ENCODE measurements at regions not wholly inside any gene's neighbourhood (a gene's known extent, or its start where the extent isn't known, plus 50 kb on each side); places are given as distances from the start of the nearest gene placed in this dataset.
A peak's percentile ranks its signal among the peaks of the same experiment; 100 is the strongest.

DNA sequence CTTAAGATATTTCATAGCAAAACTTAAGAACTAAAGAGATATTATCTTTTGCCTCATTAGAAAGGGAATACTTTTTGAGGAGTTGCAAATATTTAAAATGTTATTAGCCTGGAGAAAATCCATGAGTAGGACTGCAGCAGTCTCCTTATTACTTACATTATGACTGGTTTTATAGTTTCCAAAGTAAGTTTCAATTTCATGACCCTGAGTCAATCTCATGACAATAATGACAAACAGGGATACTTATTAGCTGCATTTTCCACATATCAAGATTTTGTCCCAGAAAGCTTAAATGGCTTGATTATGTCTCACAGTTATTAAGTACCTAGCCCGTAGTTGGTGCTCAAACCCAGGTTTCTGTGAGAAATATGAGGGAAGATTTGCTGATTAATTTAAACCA, 150.8 kb upstream of the ZEB2 start:
- DNase-seq (no peak), FAIRE-seq (no peak)
- WGBS, 3 donors = 90% methylated on average over 1 of the region's 1 CpG
- Histone ChIP-seq H3K27ac (ENCODE audit: low read depth in 1 of 3, low read length in 2 of 3) (no peak overlapping the region), H3K4me3 (ENCODE audit: low read depth in 1 of 3, low read length in 3 of 3) (no peak overlapping the region), H3K4me1 (ENCODE audit: control insufficient read depth in 3 of 3, insufficient read depth in 2 of 3, low read depth in 1 of 3, low read length in 2 of 3) (no peaks in the 10 kb centered on the region), H3K27me3 (ENCODE audit: control insufficient read depth in 3 of 3, insufficient read depth in 3 of 3, low read length in 3 of 3) (no peaks in the 10 kb centered on the region), H3K9me3 (ENCODE audit: control insufficient read depth in 2 of 2, insufficient read depth in 1 of 2, low read depth in 1 of 2, low read length in 1 of 2) (no peaks in the 10 kb centered on the region), H3K36me3 (ENCODE audit: control insufficient read depth in 3 of 3, insufficient read depth in 2 of 3, low read depth in 1 of 3, low read length in 3 of 3) (no peaks in the 10 kb centered on the region)

DNA sequence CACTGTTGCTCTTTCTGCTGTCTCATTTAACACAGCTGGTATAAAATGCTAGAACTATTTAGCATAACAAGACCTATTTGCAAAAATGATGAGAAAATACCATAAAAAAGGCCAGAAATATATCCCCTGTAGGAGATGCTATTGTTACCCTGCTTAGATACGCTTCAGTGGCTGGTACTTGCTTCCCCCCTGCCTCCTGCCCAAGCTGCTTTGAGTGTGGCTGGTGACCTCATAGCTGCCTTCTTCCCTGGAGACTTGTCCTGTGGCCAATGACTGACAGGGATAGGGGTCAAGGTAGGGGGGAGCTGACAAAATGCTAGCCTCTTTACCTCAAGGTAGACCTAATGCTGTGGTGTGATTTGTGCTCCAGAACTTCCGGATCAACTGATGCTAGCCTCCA, 150.2 kb upstream of the ZEB2 start:
- H3K4me1 ChIP-seq (ENCODE audit: control insufficient read depth in 3 of 3, insufficient read depth in 2 of 3, low read depth in 1 of 3, low read length in 2 of 3) = no peaks in the 10 kb centered on the region
- DNase-seq (no peak), FAIRE-seq (no peak)
- WGBS, 3 donors = 64 to 87% (median 70%) methylated on average over 2 of the region's 2 CpGs
- no peak overlapping the region for H3K27ac ChIP-seq (ENCODE audit: low read depth in 1 of 3, low read length in 2 of 3)
- no peaks in the 10 kb centered on the region for H3K27me3 ChIP-seq (ENCODE audit: control insufficient read depth in 3 of 3, insufficient read depth in 3 of 3, low read length in 3 of 3)
- no peaks in the 10 kb centered on the region for H3K36me3 ChIP-seq (ENCODE audit: control insufficient read depth in 3 of 3, insufficient read depth in 2 of 3, low read depth in 1 of 3, low read length in 3 of 3)
- H3K9me3 ChIP-seq (ENCODE audit: control insufficient read depth in 2 of 2, insufficient read depth in 1 of 2, low read depth in 1 of 2, low read length in 1 of 2) = no peaks in the 10 kb centered on the region
- H3K4me3 ChIP-seq (ENCODE audit: low read depth in 1 of 3, low read length in 3 of 3) = no peak overlapping the region

DNA sequence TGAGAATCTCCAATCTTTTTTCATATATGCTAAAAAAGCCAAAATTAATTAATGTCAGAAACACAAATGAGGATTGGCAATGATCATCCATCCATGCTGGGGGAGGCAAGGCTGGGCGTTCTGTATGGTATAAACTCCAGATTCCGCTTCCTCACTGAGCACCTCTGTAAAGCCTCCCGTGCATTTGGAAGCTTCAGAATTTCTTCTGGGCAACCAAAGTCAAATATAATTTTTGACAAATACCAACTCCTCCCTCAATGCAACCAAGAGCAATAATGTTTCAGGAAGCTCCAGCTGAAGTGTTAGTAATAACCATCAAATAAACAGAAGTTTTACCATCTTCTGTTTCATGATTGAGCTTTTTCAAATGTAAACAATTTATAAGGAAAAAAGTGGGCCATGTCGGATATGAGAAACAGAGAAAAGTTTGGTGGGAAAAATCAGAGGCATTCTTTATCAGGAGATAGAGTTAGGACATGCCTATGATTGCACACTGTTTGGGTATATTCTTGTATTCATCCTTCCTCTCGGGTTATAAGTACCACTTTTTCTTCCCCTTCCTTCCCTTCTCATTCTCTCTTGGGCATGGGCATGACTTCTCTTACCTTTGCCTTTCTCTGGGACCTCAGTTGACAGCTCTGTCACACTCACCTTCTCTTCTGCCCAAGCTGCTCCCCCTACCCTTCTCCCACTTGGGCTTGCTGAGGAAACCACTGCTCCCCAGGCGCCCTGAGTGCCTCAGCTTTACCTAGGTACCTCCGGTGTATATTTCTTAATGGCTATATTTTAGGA, 149.5 kb upstream of the ZEB2 start:
- no peak for FAIRE-seq
- DNase-seq = no peak
- no peaks in the 10 kb centered on the region for H3K27me3 ChIP-seq (ENCODE audit: control insufficient read depth in 3 of 3, insufficient read depth in 3 of 3, low read length in 3 of 3)

DNA sequence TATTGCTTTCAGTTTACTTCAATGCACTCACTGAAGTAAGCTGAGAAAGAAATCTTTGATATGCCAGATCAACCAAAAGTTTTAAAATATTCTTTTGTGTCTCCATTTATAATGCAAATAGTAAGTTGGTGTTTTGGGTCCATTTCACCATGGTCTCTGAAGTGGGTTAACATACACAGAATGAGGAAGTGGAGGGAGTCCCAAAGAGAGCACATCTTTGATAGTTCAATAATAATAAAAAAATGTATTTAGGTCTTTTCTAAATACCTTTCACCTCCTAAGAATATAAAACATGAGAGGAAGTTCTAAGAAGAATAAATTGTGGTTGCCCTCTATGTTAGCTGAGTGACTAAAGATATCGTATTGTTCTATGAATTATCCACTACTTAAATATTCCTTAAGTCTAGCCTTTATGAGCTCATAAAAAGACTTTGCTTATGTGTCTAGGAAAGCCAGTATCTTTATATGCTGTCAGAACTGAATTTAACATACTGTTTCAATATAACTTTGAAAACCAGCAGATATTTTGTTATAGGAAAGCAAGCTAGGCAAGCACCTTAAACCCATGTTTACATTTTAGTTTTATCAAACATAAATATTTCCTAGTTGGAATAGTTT, 148.7 kb upstream of the ZEB2 start:
- Histone ChIP-seq H3K27me3 (ENCODE audit: control insufficient read depth in 3 of 3, insufficient read depth in 3 of 3, low read length in 3 of 3) (no peaks in the 10 kb centered on the region), H3K4me3 (ENCODE audit: low read depth in 1 of 3, low read length in 3 of 3) (no peak overlapping the region), H3K36me3 (ENCODE audit: control insufficient read depth in 3 of 3, insufficient read depth in 2 of 3, low read depth in 1 of 3, low read length in 3 of 3) (no peaks in the 10 kb centered on the region), H3K4me1 (ENCODE audit: control insufficient read depth in 3 of 3, insufficient read depth in 2 of 3, low read depth in 1 of 3, low read length in 2 of 3) (no peaks in the 10 kb centered on the region), H3K27ac (ENCODE audit: low read depth in 1 of 3, low read length in 2 of 3) (no peak overlapping the region), H3K9me3 (ENCODE audit: control insufficient read depth in 2 of 2, insufficient read depth in 1 of 2, low read depth in 1 of 2, low read length in 1 of 2) (no peaks in the 10 kb centered on the region)
- no peak for DNase-seq
- FAIRE-seq = no peak
- 84 to 96% (median 87%) methylated on average over 1 of the region's 1 CpG for WGBS, 3 donors

More for the DNA sequence above, 149.5 kb upstream of the ZEB2 start:
- Histone ChIP-seq H3K27ac (ENCODE audit: low read depth in 1 of 3, low read length in 2 of 3) (no peak overlapping the region), H3K9me3 (ENCODE audit: control insufficient read depth in 2 of 2, insufficient read depth in 1 of 2, low read depth in 1 of 2, low read length in 1 of 2) (no peaks in the 10 kb centered on the region), H3K4me1 (ENCODE audit: control insufficient read depth in 3 of 3, insufficient read depth in 2 of 3, low read depth in 1 of 3, low read length in 2 of 3) (no peaks in the 10 kb centered on the region), H3K4me3 (ENCODE audit: low read depth in 1 of 3, low read length in 3 of 3) (no peak overlapping the region), H3K36me3 (ENCODE audit: control insufficient read depth in 3 of 3, insufficient read depth in 2 of 3, low read depth in 1 of 3, low read length in 3 of 3) (no peaks in the 10 kb centered on the region)
- 84 to 88% (median 88%) methylated on average over 7 of the region's 7 CpGs for WGBS, 3 donors

DNA sequence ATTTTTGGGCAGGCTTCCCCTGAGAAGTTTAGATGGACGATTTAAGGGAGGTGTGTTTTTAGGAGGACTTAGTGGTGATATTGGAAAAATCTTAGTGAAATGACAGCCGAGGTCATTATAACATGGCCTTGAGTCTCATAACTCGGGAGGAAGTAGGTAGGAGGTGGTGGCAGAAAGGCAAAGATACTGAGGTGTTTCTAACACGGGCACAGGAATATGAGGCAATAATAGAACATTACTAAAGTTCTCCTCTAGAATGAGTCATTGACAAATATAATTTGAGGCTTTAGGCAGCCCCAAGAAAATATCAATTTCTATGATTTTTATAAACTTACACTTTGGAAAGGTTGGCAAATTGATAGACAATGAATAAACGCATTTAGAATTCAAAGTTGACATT, 146.1 kb upstream of the ZEB2 start:
- WGBS, 3 donors = 65 to 80% (median 69%) methylated on average over 5 of the region's 5 CpGs
- DNase-seq (no peak), FAIRE-seq (no peak)
- Histone ChIP-seq H3K4me1 (ENCODE audit: control insufficient read depth in 3 of 3, insufficient read depth in 2 of 3, low read depth in 1 of 3, low read length in 2 of 3) (no peaks in the 10 kb centered on the region), H3K27ac (ENCODE audit: low read depth in 1 of 3, low read length in 2 of 3) (no peak overlapping the region), H3K27me3 (ENCODE audit: control insufficient read depth in 3 of 3, insufficient read depth in 3 of 3, low read length in 3 of 3) (no peaks in the 10 kb centered on the region), H3K36me3 (ENCODE audit: control insufficient read depth in 3 of 3, insufficient read depth in 2 of 3, low read depth in 1 of 3, low read length in 3 of 3) (no peaks in the 10 kb centered on the region), H3K4me3 (ENCODE audit: low read depth in 1 of 3, low read length in 3 of 3) (no peak overlapping the region), H3K9me3 (ENCODE audit: control insufficient read depth in 2 of 2, insufficient read depth in 1 of 2, low read depth in 1 of 2, low read length in 1 of 2) (no peaks in the 10 kb centered on the region)

DNA sequence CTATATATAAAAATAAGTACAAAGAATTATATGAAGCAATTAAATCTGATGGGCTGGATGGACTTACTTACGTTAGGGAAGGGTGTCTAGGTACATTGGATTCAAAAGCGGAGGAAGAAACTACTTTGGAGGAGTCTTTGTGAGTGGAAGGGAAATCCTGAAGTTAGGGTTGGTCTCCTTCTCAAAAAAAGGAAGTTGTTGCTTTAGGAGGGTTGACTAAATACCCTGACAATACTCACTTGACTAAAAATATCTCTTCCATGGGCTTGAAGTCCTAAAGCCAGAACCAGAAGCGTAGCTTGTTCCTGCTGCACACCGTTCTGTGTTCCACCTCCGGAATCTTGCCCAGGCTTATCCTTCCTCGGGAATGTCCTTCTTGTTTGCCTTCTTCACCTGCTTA, 143.3 kb upstream of the ZEB2 start:
- 84 to 86% (median 85%) methylated on average over 6 of the region's 6 CpGs for WGBS, 3 donors
- H3K9me3 ChIP-seq (ENCODE audit: control insufficient read depth in 2 of 2, insufficient read depth in 1 of 2, low read depth in 1 of 2, low read length in 1 of 2) = no peaks in the 10 kb centered on the region
- FAIRE-seq (no peak), DNase-seq (no peak)
- H3K36me3 ChIP-seq (ENCODE audit: control insufficient read depth in 3 of 3, insufficient read depth in 2 of 3, low read depth in 1 of 3, low read length in 3 of 3) = no peaks in the 10 kb centered on the region
- no peak overlapping the region for H3K27ac ChIP-seq (ENCODE audit: low read depth in 1 of 3, low read length in 2 of 3)
- no peaks in the 10 kb centered on the region for H3K27me3 ChIP-seq (ENCODE audit: control insufficient read depth in 3 of 3, insufficient read depth in 3 of 3, low read length in 3 of 3)
- H3K4me1 ChIP-seq (ENCODE audit: control insufficient read depth in 3 of 3, insufficient read depth in 2 of 3, low read depth in 1 of 3, low read length in 2 of 3) = no peaks in the 10 kb centered on the region
- no peak overlapping the region for H3K4me3 ChIP-seq (ENCODE audit: low read depth in 1 of 3, low read length in 3 of 3)

DNA sequence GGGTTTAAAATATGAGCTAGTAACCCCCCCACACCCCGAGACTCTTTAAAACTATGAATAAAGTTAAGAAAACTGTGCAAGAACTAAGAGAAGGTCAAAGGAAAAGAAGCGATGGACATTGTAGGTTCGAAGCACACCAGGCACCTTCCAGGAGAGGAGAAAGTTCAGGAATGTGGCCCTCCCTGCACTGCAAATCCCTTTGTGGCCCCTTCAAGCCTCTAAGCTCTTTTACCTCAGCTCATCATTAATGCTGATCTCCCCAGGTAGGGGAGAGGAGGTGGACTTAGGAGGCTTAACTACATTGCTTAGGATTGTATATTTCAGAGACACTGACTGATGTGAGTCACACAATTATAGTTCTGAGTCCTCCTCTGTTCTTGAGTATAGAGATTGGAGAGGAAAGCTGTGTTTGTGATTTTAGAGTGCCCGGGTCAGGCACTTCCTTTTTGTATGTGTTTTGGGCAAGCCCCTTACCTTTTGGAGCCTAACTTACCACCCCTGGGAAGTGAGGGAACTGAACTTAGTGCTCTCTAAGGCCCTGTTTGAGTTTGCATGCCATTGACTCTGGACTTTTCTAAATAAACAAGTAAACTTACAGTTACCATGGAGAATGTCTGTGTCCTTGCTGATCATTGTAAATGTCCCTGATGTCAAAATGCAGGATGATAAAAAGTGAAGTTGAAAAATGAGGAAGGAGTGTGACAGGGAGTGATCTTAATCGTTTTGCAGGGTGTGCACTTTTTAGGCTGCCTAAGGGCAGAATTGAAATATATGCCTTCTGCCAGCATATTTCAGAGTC, 140.8 kb upstream of the ZEB2 start:
- no peak for DNase-seq
- H3K27me3 ChIP-seq (ENCODE audit: control insufficient read depth in 3 of 3, insufficient read depth in 3 of 3, low read length in 3 of 3) = no peaks in the 10 kb centered on the region
- H3K27ac ChIP-seq (ENCODE audit: low read depth in 1 of 3, low read length in 2 of 3) = peak overlapping the region in 1 of 3 donors; percentile 79
- no peaks in the 10 kb centered on the region for H3K36me3 ChIP-seq (ENCODE audit: control insufficient read depth in 3 of 3, insufficient read depth in 2 of 3, low read depth in 1 of 3, low read length in 3 of 3)
- no peak for FAIRE-seq
- H3K9me3 ChIP-seq (ENCODE audit: control insufficient read depth in 2 of 2, insufficient read depth in 1 of 2, low read depth in 1 of 2, low read length in 1 of 2) = no peaks in the 10 kb centered on the region
- no peak overlapping the region for H3K4me3 ChIP-seq (ENCODE audit: low read depth in 1 of 3, low read length in 3 of 3)
- 72 to 78% (median 73%) methylated on average over 5 of the region's 5 CpGs for WGBS, 3 donors
- H3K4me1 ChIP-seq (ENCODE audit: control insufficient read depth in 3 of 3, insufficient read depth in 2 of 3, low read depth in 1 of 3, low read length in 2 of 3) = no peaks in the 10 kb centered on the region

DNA sequence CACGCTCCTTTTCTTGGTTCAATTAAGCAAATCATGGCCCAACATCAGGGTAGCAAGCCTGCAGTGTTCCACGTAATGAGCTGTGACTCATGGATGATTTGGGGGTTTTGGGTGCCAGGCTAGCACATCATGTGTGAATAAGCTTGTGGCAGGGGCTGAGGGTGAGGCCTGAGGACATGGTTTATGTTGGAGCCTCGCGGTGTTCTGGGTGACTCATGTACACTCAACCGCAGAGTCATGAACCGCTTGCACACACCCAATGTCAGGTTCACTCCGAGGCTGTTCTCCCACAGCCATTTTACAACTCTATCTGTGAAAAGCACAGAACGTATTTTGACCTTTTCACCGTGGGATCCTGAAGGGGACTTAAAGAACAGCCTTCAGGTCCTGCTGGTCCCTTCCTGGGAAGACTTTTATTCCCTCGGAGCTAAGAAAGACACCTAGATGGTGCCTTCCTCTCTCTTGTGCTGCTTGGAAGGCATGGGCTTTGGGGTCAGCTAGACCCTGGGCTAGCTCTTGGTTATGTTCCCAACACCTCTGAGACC, 139.9 kb upstream of the ZEB2 start:
- Histone ChIP-seq H3K36me3 (ENCODE audit: control insufficient read depth in 3 of 3, insufficient read depth in 2 of 3, low read depth in 1 of 3, low read length in 3 of 3) (no peaks in the 10 kb centered on the region), H3K27me3 (ENCODE audit: control insufficient read depth in 3 of 3, insufficient read depth in 3 of 3, low read length in 3 of 3) (no peaks in the 10 kb centered on the region), H3K4me3 (ENCODE audit: low read depth in 1 of 3, low read length in 3 of 3) (no peak overlapping the region), H3K4me1 (ENCODE audit: control insufficient read depth in 3 of 3, insufficient read depth in 2 of 3, low read depth in 1 of 3, low read length in 2 of 3) (no peaks in the 10 kb centered on the region), H3K9me3 (ENCODE audit: control insufficient read depth in 2 of 2, insufficient read depth in 1 of 2, low read depth in 1 of 2, low read length in 1 of 2) (no peaks in the 10 kb centered on the region), H3K27ac (ENCODE audit: low read depth in 1 of 3, low read length in 2 of 3) (peak overlapping the region in 1 of 3 donors; percentile 32)
- 81 to 87% (median 82%) methylated on average over 10 of the region's 10 CpGs for WGBS, 3 donors
- no peak for FAIRE-seq
- DNase-seq = peak in 1 of 2 donors; percentile 33
